ENCODE measurements at regions not wholly inside any gene's neighbourhood (a gene's known extent, or its start where the extent isn't known, plus 50 kb on each side); places are given as distances from the start of the nearest gene placed in this dataset.

- TF ChIP-seq EP300 (IDR thresholded peaks at IDR 0.05) (peak in 1 of 4 donors; percentile 58), POLR2A (IDR thresholded peaks at IDR 0.05) (no peak), CTCF (IDR thresholded peaks at IDR 0.05) (peak in 2 of 4 experiments; percentile 25 to 35)
Observed at GRCh38 chr2:2769481-2770431, 438.7 kb upstream of the MYT1L start.

Measured in sigmoid colon (tissue), 4 donors.